Body of pancreas (tissue), 4 donors: ENCODE measurements at regions not wholly inside any gene's neighbourhood (a gene's known extent, or its start where the extent isn't known, plus 50 kb on each side); places are given as distances from the start of the nearest gene placed in this dataset.

Experiments
- ATAC-seq: fragments of 150-250 bp; one replicate; pipeline ENCODE4 v1.9.1; 2016
- DNase-seq, 4 donors: peaks; one replicate each; pipeline ENCODE4 v3.0.0-alpha.2; 2019
- H3K27ac ChIP-seq, 4 donors: fragments of 200-600 bp; sonication (generic); 1 replicate in 3 of 4; 2 replicates in 1 of 4; pipeline versions ENCODE4 v1.5.1 to v1.6.1; 2016 to 2019; ENCODE audit warnings: mild to moderate bottlenecking in 1 of 4, mixed read lengths in 1 of 4, moderate library complexity in 1 of 4
- H3K27me3 ChIP-seq, 2 donors: fragments of 200-600 bp; sonication (generic); one replicate each; pipeline ENCODE4 v1.6.0; 2016; ENCODE audit warnings: mild to moderate bottlenecking in 1 of 2
- H3K36me3 ChIP-seq, 2 donors: fragments of 200-600 bp; sonication (generic); replicated peaks in 1 of 2; 2 replicates each; pipeline ENCODE4 v1.5.1; 2016; ENCODE audit warnings: low read depth in 2 of 2; ENCODE audit not compliant: insufficient read depth in 1 of 2
- H3K4me1 ChIP-seq: fragments of 200-600 bp; sonication (generic); one replicate; pipeline ENCODE4 v1.6.0; 2016
- H3K4me3 ChIP-seq, 2 donors: fragments of 200-600 bp; sonication (generic); 1 replicate in 1 of 2; 2 replicates in 1 of 2; pipeline ENCODE4 v1.5.1; 2016 to 2019
- H3K9me3 ChIP-seq, 3 donors: fragments of 200-600 bp; sonication (generic); 1 replicate in 2 of 3; 2 replicates in 1 of 3; pipeline ENCODE4 v1.5.1; 2016
- POLR2A ChIP-seq, 3 donors: fragments of 450-650 bp; IDR thresholded peaks; one replicate each; pipeline ENCODE4 v1.6.1; 2016; ENCODE audit warnings: antibody characterized with exemption in 3 of 3, mild to moderate bottlenecking in 2 of 3
- WGBS, 2 donors: methylation state at CpG; one replicate each; pipeline ENCODE4 v1.1.5; 2017; 5-methylcytosine and 5-hydroxymethylcytosine counted together
- intact Hi-C: fragments of 100-400 bp; cut with DNase I; formaldehyde crosslinking; loops from one replicate; pipeline ENCODE4 v1.15.1; 2023
- TF ChIP-seq, protein P1 (sequence below), 7 experiments: fragments of 450-650 bp in 4 of 7; fragments of 200-600 bp in 3 of 7; sonication (generic) in 3 of 7; IDR thresholded peaks; one replicate each; pipeline ENCODE4 v1.5.1; 2016 to 2019; ENCODE audit warnings: antibody characterized with exemption in 7 of 7

DNA sequence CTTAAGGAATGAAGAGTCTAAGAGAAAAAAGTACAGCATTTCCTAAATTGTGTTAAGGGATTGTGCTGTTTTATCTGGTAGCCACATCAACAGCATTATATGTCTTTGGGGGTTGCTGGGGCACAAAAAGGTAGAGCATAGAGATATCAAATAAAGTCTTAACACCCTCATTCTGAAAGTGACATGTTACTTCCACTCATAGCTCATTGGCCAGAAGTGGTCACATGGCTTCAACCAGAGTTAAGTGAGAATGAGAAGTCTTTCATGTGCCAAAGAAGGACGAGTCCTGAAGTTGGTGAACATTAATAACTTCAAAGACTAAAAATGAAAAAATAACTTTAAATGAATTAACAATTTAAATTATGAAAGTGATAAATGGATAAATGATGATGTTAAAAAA is 175.7 kb upstream of the ZEB2 start:
- 50 to 62% methylated on average over 1 of the region's 1 CpG for WGBS, 2 donors
- Histone ChIP-seq H3K36me3 (no peaks in the 10 kb centered on the region), H3K27ac (no peak overlapping the region), H3K4me3 (no peak overlapping the region), H3K4me1 (no peaks in the 10 kb centered on the region), H3K9me3 (no peaks in the 10 kb centered on the region), H3K27me3 (no peaks in the 10 kb centered on the region)
- no peak for TF ChIP-seq POLR2A (IDR thresholded peaks at IDR 0.05)
- TF ChIP-seq, protein P1, sequence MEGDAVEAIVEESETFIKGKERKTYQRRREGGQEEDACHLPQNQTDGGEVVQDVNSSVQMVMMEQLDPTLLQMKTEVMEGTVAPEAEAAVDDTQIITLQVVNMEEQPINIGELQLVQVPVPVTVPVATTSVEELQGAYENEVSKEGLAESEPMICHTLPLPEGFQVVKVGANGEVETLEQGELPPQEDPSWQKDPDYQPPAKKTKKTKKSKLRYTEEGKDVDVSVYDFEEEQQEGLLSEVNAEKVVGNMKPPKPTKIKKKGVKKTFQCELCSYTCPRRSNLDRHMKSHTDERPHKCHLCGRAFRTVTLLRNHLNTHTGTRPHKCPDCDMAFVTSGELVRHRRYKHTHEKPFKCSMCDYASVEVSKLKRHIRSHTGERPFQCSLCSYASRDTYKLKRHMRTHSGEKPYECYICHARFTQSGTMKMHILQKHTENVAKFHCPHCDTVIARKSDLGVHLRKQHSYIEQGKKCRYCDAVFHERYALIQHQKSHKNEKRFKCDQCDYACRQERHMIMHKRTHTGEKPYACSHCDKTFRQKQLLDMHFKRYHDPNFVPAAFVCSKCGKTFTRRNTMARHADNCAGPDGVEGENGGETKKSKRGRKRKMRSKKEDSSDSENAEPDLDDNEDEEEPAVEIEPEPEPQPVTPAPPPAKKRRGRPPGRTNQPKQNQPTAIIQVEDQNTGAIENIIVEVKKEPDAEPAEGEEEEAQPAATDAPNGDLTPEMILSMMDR (IDR thresholded peaks at IDR 0.05): no peak
- intact Hi-C loops: no loop called here
- DNase-seq (no peak), ATAC-seq (no peak)

- TF ChIP-seq POLR2A (IDR thresholded peaks at IDR 0.05): no peak
- Histone ChIP-seq H3K4me3 (no peak overlapping the region), H3K27ac (no peak overlapping the region), H3K9me3 (no peaks in the 10 kb centered on the region), H3K27me3 (no peaks in the 10 kb centered on the region), H3K4me1 (no peaks in the 10 kb centered on the region), H3K36me3 (no peaks in the 10 kb centered on the region)
- ATAC-seq (no peak), DNase-seq (no peak)
- 82 to 92% methylated on average over 1 of the region's 1 CpG for WGBS, 2 donors
- intact Hi-C loops: no loop called here
These were observed 174.5 kb upstream of the ZEB2 start for GRCh38 chr2:144694456-144694855.

DNA sequence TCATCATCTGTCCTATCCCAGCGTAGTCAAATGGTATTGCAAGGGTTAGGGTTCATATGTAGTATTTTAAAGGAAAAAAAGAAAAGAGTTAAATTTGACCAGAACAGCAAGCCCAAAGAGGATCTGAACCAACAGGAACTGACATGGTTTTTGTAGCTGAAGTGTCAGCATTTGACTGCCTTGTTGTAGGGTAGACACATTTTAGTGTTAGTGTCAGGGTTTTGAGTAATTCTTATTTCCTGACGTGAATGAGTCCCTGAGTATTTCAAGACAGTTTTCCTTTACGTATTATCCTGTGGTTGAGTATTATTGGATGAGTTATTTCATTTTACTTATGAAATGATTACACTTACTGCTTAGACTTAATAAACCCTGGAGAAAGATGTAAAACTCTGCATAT is 173.3 kb upstream of the ZEB2 start:
- Histone ChIP-seq H3K4me3 (no peak overlapping the region), H3K27ac (peak overlapping the region in 1 of 4 donors; percentile 34), H3K27me3 (no peaks in the 10 kb centered on the region), H3K4me1 (no peaks in the 10 kb centered on the region), H3K36me3 (no peaks in the 10 kb centered on the region), H3K9me3 (no peaks in the 10 kb centered on the region)
- ATAC-seq (no peak), DNase-seq (no peak)
- intact Hi-C loops: no loop called here
- no peak for TF ChIP-seq POLR2A (IDR thresholded peaks at IDR 0.05)
- TF ChIP-seq, protein P1 (IDR thresholded peaks at IDR 0.05): no peak
- 62 to 85% methylated on average over 3 of the region's 3 CpGs for WGBS, 2 donors

GRCh38 chr2:144692661-144693060 is 172.7 kb upstream of the ZEB2 start:
- Histone ChIP-seq H3K9me3 (no peaks in the 10 kb centered on the region), H3K4me3 (no peak overlapping the region), H3K4me1 (no peaks in the 10 kb centered on the region), H3K27me3 (no peaks in the 10 kb centered on the region), H3K36me3 (no peaks in the 10 kb centered on the region), H3K27ac (peak overlapping the region in 1 of 4 donors; percentile 29)
- intact Hi-C loops: no loop called here
- 63 to 69% methylated on average over 5 of the region's 5 CpGs for WGBS, 2 donors
- ATAC-seq: no peak
- TF ChIP-seq, protein P1 (IDR thresholded peaks at IDR 0.05): no peak
- no peak for TF ChIP-seq POLR2A (IDR thresholded peaks at IDR 0.05)
- DNase-seq: no peak

DNA sequence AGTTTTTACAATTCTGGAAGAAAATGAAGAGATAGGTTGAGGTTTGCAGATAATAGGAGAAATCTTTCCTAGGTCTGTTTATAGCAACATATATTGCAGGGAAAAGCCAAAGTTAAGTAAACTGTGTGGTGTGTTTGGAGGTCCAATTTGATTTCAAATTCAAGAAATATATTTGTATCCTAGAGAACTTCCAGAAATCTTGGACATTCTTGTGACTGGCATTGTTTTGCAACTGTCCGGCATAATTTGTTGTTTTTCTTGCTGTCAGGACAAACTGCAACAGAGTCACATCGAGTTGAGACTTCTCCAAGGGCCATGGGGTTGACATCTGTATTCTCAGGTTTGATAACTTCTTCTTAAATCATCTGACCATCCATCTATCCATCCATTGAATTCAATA is 170.9 kb upstream of the ZEB2 start:
- Histone ChIP-seq H3K27ac (no peak overlapping the region), H3K27me3 (no peaks in the 10 kb centered on the region), H3K9me3 (no peaks in the 10 kb centered on the region), H3K36me3 (no peaks in the 10 kb centered on the region), H3K4me3 (no peak overlapping the region), H3K4me1 (no peaks in the 10 kb centered on the region)
- intact Hi-C loops: no loop called here
- TF ChIP-seq POLR2A (IDR thresholded peaks at IDR 0.05): no peak
- TF ChIP-seq, protein P1 (IDR thresholded peaks at IDR 0.05): no peak
- DNase-seq: no peak
- ATAC-seq: no peak
- 76 to 77% methylated on average over 2 of the region's 2 CpGs for WGBS, 2 donors
